NCI-H510A (cell line): ENCODE measurements at regions not wholly inside any gene's neighbourhood (a gene's known extent, or its start where the extent isn't known, plus 50 kb on each side); places are given as distances from the start of the nearest gene placed in this dataset.

ENCODE experiments used
- DNase-seq: peaks from one replicate; lab custom pipeline; 2025; lab: John Stamatoyannopoulos, UW

DNA sequence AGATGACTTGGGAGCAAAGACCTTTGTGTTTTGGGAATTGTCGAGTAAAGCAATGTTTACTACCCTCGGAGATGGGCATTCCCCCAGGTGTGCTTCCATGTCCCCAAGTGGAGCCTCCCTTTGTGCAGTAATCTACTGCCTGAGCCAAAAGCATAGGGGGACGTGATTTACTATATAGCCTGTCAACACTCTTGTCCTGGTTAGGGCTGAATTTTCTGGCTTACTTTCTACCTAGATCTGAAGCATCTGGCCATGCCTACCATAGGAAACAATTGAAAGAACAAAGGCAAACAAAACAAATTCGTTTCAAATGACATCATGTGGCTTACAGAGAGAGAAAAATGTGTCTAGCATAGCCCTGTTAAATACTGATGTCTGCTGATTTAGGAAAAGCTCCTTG, 350.6 kb downstream of the SAMD5 start:
- no peak for DNase-seq

DNA sequence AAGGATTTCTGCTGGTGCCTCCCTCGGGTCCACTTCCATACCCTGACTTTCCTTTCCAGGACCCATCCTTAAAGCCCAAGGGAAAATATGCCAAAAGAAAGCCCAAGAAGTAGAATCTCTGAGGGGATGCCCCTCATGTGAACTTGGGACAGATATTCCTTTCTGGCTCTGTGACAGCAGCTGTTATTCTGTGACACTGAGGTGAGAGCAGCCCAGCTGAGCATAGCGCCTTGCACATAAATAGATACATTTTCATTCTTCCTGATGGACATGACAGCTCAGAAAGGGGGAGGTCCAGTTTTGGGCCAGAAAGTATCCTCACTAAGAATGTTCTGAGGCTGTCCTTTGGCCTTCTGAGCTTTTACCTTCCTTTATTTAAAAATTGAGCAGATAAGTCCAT, 353.2 kb downstream of the SAMD5 start:
- DNase-seq: no peak

DNA sequence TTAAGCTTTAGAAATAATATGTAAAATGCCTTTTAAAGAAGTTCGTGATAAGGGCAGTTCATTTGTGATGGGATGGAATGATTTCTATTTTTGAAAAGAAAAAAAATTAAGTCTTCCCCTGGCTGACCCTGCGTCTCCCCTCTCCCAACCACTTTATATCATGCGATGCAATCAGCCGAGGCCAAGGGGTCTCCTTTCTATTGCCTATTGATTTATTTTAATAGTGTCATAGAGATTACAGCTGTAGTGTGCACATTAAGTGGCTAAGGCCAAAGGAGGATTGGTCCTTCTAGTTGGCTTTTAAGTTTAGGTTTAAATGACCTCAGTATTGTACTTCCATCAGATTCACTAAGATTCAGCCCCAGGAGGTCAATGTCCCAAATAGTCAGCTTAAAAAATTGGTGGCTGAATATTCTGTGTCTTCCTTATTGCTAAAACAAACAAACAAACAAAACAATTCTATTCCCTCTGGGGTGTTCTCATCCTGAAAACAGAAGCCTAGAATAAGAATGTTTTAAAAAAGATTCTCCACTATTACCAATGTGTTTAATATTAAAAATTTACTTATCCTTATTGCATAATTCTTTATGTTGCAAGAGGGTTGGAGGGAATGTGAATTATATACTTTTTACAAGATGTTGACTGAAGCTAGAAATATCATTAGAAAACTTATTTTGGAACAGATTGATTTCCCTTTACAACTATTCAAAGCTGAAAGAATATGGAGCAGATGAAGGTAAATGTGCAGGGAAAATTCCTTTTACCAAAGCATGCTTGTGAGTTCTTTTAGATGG, 359.1 kb downstream of the SAMD5 start:
- no peak for DNase-seq

DNA sequence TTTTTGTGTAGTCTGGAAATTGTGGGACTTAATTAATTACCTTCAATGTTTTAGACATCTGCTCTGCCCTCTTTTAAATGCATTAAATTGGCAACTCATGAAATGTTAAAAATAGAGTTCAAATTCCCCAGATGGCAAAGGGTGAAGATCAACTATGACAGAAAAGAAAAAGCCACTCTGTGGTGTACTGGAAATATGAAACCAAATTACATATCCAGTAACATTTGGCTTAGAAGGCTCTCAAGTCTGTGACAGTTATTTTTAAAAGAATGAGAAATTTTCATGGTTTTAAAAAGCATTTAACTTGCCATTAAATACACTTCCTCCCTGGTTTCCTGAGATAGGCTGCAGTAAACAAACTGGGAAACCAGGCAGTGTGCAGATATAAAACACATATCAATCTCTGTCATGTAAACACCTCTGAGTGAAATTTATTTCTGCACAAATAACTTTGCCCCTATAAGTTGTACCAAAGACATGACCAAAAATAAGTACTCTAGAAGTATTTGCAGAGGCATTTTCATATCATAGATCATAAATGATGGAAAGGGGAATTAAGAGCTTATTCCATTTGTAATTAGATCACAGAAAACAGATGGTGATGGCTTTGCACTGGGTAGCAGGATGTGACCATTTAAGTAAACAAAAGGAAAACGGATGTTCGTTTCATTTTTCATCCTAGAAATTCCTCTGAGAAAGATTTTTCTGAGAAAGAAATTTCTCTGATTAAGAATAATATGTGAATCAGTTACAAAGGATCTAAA, 360.1 kb downstream of the SAMD5 start:
- DNase-seq: no peak

DNA sequence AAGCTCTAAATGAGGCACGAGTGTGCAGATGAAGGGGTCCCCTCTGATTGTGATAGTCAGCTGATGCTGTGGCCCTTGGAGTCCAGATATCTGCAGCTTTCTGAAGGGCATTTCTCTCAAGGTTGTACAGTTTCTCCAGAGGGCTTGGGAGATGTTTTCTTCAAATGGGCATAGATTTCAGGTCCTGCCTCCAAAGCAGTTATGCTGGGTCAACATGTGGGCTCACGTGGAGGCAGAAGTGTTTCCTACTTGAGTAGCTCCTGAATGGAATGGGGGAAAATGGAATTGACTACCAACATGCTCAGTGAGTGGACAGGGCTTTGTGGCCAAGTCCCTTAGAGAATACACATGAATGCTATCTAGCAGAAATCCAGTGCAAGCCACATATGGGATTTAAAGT, 360.7 kb downstream of the SAMD5 start:
- DNase-seq: no peak

DNA sequence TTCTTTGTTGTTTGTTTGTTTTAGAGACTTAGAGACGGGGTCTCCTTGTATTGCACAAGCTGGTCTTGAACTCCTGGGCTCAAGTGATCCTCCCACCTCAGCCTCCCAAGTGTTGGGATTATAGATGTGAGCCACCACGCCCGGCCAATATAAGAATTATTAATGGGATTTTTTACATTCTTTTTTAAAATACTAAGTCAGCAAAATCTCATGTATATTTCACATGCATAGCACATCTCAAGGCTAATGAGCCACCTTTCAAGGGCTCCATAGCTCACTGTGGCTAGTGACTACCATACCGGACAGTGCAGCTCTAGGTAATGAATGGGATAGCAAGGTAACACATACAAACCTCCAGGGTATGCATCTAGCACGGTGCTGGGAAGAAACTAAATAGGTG, 361.4 kb downstream of the SAMD5 start:
- DNase-seq: no peak

DNA sequence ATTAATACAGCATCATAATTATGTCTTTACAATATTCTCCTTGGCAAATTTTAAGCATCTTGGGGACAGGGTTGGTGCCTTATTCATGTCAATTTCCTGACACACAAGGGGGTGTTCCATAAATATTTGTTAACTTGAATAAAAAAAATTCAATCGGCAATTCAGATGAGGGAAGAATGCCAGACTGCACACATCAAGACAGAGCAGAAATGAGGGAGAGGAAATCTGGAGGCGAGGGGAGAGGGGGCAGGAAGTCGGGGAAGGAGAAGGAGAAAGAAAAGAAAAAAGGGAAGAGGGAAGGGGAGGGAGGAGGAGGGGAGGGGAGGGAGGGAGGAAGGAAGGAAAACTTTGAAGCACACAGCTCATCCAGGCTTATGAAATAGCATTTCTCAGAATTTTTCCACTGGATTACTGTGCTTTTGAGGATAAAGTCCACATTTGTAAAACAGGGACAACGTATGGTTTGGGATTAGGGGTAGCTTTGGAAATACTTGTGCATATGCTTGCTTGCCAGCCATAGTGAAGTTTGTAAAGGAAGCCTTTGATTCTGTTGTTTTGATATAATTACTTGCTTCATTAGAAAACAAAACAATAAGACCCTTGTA, 362.1 kb downstream of the SAMD5 start:
- DNase-seq: no peak

DNA sequence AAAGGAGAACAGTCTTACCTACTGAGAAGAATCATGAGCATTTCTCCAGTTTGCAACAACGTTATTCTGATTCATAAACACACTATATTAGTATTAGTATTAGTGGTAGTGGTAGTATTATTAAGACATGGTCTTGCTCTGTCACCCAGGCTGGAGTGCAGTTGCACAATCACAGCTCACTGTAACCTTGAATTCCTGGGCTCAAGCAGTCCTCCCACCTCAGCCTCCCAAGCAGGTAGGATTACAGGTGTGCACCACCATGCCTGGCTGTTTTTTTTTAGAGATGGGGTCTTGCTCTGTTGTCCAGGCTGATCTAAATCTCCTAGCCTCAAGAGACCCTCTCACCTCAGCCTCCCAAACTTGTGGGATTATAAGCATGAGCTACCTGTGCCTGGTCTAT, 363.5 kb downstream of the SAMD5 start:
- DNase-seq: no peak

DNA sequence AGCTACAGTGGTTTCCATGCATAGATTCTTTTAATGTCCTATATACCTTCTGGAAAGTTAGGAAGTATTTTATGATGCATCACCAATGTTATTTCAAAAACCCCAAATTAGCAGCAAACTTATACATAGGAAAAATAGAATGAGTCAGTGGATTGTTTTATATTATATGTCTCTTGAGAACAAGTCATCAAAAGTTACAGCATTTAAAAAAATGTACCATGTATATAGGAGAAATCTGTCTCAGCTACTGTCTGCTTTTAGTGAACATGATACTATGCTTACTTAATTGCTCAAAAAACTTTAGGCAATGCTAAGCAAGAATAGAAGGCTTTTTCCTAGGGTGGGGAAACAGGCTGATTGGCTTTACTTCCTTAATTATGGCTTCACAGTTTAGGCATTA, 365.3 kb downstream of the SAMD5 start:
- DNase-seq: no peak

DNA sequence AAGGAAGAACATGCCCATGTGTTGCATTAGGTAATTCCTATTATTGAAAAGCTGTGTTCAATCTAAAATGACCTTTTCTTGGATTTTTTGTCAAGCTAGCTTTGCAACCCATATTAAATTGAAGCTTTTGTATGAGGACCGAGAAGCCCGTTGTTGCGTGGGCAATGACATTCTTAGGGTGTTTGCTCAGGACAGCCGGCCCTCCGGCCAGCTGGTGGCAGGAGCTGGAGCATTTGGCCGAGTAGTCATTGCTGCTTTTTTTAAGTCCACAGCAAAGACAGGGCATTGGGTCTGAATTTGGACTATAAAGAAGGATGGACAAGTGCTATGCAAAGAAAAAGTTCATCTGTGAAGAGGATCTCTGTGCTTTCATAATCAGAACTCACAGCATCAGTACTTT, 365.8 kb downstream of the SAMD5 start:
- no peak for DNase-seq

DNA sequence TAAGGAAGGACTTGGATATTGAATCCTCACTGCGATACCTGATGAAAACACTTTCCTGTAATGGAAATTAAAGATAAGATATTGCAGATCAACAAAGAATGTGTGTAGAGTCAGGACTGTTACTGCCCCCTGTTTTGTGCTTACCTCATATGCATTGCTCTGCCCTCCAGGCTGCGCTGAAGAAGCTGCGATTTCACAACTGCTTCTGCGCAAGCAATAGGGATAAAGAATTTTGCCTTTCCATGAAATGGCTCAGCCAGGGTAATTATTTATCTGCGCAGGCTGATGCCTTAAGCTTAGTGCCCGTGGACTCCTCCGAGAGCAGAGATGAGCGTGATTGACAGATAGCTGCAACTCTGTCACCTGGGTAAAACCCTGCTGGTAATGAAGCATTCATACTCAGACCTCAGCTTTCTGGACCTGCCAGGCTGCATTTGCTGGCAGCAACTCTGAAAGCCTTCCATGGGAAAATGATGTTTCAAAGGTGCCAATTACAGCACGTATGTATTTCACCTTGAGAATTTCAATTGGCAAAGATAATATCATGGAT, 370.6 kb downstream of the SAMD5 start:
- DNase-seq: no peak

DNA sequence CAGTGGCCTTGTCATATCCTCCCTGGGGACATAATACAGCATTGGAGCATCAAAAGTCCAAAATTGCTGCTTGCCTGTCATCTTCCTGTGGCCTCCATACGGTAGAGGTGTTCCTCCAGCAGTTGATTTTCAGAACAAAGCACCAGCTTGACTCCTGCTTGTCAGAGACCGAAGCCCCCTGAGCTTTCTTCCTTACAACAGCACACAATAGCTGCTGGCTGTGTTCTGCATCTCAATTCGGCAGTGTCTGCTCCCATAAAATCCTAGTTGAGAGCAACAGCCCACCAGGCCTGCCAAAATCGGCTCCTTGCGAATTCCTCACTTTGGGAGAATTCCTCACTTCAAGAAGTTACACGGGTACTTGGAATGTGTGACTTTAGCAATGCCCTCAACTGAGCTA, 372.9 kb downstream of the SAMD5 start:
- no peak for DNase-seq

DNA sequence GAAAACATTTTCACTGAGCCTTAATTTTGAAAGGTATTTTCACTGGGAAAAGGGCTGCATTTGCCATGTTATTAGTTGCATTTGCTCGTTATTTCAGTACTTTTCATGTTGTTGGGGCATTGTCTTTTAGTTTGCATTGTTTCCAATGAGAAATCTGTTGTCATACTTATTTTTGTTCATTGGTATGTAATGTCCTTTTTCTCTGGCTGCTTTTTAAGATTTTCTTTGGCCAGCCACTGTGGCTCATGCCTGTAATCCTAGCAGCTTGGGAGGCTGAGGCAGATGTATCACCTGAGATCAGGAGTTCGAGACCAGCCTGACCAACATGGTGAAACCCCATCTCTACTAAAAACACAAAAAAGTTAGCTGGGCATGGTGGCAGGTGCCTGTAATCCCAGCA, 379.9 kb downstream of the SAMD5 start:
- DNase-seq: no peak

DNA sequence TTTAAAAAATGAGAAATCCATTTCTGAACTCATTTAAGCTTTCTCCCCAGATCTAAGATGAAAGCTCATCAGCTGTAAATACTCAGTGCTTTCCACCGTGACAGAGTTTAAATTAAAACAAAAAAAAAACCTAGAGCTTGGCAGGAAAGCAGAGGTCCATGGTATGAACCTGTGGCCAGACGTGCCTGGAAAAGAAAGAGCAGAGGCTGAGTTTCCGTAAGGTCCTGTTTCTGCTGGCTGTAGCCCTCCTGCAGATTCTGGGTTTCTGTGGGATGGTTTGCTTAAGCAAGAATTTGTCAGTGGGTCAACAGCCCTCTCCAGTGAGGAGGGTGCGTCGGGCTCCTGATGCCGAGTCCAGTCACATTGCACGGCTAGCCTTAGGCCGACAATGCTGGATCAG, 383.2 kb downstream of the SAMD5 start:
- DNase-seq: no peak

DNA sequence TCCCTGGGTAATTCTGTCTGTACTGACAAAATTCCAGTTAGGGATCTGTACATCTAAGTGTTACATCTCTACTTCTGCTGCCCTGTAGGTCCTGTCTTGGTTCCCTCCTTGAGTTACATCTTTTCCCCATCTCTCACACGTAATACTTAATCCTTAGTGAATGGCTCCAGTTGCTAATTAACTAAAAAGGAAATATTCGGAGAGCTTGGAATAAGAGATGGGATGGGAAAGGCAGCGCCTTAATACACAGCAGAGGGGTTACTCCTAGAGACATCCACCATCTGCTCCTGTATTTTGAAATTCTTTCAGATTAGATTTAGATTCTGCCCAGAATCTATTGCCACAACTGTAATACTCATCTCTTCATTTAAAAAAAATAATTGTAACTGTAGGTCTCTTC, 384.0 kb downstream of the SAMD5 start:
- DNase-seq: no peak

DNA sequence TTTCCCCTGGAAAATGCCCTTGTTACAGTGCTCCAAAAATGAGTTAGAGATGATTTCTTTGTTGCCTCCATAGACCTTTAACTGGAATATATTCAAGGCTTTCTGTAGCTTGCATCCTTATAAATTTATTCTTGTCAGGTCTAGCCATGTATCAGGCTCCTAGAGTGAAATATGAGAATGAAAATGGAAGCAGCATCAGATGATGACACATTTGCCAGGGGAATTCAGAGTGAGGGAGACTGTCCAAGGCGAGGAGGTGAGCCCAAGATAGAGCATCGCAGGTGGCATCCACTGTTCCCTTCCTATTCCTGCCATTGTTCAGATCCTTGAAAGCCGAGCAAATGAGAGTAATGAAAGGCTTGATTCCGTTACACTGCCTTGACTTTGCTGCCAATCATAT, 386.8 kb downstream of the SAMD5 start:
- no peak for DNase-seq

DNA sequence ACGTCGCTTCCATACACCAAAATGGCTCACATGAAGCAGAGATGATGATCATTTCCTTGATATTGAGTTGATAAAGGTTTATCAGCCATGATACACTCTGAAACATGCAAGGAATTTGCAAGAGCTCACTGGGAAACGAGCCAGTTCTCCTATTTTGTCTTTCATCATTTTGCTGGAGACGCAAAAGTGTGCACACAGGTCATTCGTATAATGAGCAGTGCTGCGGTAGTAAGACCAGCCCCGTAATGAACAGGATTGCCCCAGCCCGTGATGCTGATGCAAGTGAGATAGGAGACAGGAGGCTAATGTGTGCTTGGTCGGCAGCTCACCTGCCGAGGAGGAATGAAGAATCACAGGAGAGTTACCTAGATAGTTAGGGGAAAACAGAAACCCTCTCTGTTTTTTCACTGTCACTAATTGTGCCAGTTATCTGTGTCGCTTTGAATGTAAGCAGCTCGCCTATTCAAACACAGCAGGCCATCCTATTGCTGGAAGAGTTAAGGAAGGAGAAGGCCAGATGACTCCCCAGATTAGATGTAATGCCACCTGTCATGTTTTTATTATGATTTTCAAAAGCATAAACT, 391.8 kb downstream of the SAMD5 start:
- DNase-seq: no peak

DNA sequence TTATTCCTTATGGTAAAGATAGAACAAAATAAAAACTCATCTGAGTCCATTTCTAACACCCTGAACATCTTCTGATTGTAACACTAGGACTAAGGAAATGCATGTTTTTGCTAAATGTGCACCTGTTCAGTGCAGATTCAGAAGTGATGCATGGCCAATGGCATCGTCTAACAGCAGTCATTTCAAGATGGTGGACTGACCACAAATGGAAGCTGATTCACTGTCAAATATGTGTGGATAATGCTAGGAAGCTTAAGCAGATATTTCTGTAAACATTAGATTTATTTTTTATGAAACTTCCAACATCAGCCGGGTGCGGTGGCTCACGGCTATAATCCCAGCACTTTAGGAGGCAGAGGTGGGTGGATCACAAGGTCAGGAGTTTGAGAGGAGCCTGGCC, 394.8 kb downstream of the SAMD5 start:
- DNase-seq: no peak

DNA sequence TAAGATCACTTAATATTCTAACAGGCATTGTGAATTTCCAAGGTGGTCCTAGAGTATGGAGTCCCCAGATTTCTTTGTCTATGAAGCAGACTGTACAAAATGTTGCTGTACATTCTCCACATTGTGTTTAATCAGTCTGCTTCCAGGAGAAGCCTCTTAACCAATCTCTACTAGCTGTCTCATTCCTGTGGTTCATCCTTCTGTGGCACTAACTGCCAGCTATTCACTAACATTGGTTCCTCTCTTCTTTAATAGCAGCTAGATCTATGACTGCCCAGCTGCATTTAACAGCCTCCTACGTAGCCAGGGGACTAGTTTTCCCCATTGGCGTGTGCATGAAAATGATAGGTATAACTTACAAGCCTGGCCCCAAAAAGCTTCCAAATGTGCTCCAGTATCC, 395.4 kb downstream of the SAMD5 start:
- DNase-seq: no peak

DNA sequence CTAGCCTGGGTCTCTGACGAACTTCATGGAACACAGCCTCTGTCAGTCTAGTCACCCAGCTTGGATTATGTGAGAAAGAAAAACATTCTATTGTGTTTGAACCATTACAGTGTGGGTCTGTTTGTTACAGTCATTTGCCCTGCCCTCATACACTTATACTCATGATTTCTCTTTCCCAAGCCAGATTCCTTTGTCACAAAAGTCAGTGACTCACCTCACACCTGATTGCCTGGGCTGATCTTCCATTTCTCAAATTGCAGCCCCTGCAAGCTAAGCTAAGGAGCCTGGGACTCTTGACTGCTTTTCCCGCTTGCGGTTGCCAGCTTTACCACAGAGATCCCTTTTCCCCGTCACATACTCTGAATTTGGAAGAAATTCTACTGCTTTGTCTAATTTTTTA, 395.9 kb downstream of the SAMD5 start:
- no peak for DNase-seq

DNA sequence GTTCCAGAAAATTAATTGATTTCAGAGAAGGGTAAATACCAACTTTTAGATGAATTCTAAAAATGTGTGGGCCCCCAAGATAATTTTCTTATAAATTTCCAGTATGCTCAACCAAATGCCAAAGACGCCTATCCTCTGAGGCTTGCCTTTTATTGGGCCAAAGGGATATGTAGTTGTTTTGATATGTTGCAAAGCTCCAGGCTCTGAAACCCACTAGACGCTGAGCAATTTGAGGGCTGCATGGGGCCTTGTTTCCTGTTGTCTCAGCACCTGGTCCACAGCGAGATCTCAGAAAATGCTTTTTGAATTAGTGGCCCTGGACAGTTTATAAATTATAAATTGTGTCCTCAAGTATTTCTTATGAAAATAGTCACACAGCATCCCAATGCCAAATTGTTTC, 397.2 kb downstream of the SAMD5 start:
- DNase-seq: no peak

DNA sequence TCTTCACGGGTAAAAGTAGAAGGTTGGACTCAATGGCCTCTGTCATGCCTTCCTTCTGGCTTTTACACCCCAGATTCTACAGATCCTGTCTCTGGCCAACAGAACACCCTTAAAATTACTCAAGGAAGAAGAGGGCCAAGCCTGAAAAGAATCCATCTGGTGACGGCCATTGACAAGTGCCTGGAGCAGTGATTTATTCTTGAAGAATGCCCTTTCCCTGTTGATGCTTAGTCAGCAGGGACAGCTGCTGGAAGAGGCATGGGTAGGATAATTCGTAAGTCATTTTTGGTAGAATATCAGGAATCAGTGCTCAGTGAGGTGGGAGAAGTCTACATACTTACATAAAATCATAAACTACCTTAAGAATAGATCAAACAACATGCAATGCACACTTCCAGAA, 397.9 kb downstream of the SAMD5 start:
- no peak for DNase-seq

DNA sequence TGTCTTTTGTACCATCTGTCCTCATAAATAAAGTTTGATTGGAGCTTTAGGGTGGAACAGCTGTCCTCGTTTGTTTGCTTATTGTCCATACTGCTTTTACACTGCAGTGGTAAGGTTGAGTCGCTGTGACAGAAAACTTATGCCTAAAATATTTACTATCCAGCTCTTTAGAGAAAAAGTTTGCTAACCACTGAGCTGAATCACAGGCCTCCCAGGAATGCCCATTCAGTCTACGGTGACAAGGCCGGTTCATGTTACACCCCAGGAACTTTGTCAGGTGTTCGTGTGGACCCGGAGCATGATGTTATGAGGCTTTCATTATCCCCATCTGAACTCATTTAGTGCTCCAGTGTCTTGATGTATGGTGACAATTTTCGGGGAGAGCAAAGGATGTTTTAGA, 401.1 kb downstream of the SAMD5 start:
- no peak for DNase-seq
